Islet of Langerhans (tissue), 1 donor: ENCODE measurements at regions not wholly inside any gene's neighbourhood (a gene's known extent, or its start where the extent isn't known, plus 50 kb on each side); places are given as distances from the start of the nearest gene placed in this dataset.
"Not testable (repeated sequence)": the region's sequence is repeated elsewhere in the genome, so short reads cannot be mapped to it uniquely, and the experiment has no call there.

ENCODE experiments used
- FAIRE-seq: peaks from one replicate; lab custom pipeline; 2011; peaks lifted over from hg19 to GRCh38; lab: Jason Lieb, UNC

GRCh38 chr1:29697391-29697780 lies 461.1 kb downstream of the PTPRU start:
- no peak for FAIRE-seq

GRCh38 chr1:29696656-29697390 lies 460.5 kb downstream of the PTPRU start:
- no peak for FAIRE-seq

DNA sequence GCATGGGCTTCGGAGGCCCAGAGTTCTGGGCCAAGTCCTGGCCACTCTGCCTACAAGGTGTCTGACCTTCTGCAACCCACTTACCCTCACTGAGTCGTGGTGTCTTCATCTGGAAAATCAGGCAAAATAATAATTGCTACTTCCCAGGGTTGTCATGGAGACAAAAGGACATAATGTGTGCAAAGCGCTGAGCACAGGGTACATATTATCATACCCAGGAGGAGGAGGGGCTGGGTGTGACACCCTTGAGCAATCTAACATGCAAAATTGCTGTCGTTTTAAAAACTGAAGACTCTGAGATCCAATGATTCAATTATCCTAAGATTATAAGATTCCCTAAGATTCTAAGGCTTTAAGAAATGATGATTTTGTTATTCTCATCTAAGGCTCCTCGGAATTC lies 459.5 kb downstream of the PTPRU start:
- FAIRE-seq, result no peak

- no peak for FAIRE-seq
Observed at GRCh38 chr1:29695036-29695435, 458.7 kb downstream of the PTPRU start.

GRCh38 chr1:29691499-29691898 lies 455.2 kb downstream of the PTPRU start:
- no peak for FAIRE-seq

GRCh38 chr1:29690156-29690555 lies 453.8 kb downstream of the PTPRU start:
- FAIRE-seq, result no peak

- no peak for FAIRE-seq
Observed at GRCh38 chr1:29689372-29690030, 453.2 kb downstream of the PTPRU start.

- FAIRE-seq, result no peak
Observed at GRCh38 chr1:29688471-29689365, 452.4 kb downstream of the PTPRU start.

DNA sequence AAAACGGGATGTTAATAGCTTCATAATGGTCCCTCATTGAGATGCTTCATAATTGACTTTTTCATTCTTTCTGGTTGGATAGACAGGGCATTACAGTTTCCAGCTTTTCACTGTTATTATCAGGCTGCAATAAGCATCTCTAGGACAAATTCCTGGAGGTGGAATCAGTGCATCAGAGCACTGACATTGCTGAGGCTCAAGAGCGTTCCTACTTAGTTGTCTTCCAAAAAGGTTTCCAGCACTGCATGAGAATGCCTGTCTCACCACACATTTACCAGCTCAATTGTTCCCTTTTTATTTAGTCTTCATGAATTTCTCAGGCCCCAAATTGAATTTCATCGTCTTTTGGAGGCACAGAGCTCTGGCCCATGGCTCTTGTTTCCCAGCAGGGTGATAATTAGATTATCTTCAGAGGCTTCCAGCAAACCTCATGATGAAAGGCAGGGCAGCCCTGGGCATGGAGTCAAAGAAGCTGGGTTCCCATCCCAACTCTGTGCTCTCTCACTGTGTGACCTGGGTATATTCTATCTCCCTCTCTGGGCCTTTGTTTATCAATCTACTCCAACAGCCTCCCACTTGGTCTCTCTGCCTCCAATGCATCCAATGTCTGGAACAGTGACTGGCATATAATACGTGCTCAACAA lies 451.4 kb downstream of the PTPRU start:
- no peak for FAIRE-seq

GRCh38 chr1:29687166-29687565 lies 450.8 kb downstream of the PTPRU start:
- FAIRE-seq, result no peak

- no peak for FAIRE-seq
Observed at GRCh38 chr1:29686012-29686930, 449.9 kb downstream of the PTPRU start.

- FAIRE-seq, result no peak
Observed at GRCh38 chr1:29685387-29685786, 449.1 kb downstream of the PTPRU start.

DNA sequence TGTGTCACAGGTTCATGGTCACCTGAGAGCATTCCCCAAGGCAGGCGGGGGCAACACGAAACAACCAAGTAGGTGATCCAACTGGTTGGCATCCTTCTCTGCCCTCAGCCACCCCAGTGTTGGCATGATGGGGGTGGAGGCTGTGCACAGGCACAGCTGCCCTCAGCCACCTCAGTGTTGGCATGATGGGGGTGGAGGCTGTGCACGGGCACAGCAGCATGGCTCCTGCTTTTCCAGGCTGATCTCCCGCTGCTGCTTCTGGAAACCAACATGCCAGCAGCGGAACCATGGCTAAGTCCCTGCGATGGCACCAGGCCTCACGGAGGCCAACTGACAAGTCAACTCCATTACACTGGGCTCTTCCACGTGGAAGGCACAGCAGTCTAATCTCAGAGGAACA lies 447.8 kb downstream of the PTPRU start:
- no peak for FAIRE-seq

DNA sequence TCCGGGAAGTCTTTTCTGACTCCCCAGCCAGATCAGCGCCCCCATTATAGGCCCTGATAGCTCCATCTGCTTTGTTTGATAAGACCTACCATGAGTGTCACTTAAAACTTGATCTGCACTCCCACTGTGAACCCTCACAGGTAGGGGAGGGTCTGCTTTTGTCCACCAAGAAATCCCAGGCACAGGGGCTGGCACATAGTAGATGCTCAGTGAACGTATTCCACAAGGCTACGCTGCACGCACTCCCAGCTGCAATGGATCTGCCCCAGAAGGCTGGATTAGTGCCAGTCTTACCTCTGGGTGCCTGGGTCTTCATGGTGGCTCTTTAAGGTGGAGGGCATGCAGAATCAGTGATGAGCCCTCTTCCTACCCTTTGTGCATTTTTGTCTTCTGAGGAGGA lies 447.1 kb downstream of the PTPRU start:
- no peak for FAIRE-seq

GRCh38 chr1:29682919-29683295 lies 446.6 kb downstream of the PTPRU start:
- FAIRE-seq, result peak; percentile 68

DNA sequence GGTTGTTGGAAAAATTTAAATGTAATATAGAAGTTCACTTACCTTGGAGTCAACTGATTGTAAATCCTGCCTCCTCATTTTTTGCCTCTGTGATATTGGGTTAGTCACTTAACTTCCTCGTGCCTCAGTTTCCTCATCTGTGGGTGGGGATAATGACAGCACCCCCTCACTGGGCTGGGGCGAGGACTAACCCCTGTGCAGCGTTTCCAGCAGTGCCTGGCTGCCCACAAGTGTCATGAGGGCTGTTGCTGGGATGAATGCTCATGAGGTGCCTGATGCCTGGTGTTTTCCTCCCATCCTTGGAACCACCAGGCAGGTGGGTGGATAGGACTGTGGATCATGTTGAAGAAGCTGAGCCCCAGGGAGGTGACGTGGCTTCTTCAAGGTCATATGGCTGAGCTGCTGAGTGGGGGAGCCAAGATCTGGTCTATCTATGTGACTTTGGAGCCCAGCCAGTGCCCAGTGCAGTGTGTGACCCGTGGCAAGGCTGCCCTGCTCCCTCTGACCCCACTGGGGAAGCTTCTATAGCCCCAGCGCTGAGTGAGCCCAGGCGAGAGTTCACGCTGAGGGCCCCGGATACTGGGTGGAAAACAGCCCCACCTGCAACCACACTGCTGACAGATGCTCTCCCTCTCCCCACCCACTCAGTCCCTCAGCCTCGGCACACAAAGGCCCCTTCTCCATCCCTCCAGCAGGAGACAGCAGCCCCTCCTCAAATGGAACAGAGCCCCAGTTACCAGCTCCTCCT lies 446.0 kb downstream of the PTPRU start:
- FAIRE-seq, result no peak

DNA sequence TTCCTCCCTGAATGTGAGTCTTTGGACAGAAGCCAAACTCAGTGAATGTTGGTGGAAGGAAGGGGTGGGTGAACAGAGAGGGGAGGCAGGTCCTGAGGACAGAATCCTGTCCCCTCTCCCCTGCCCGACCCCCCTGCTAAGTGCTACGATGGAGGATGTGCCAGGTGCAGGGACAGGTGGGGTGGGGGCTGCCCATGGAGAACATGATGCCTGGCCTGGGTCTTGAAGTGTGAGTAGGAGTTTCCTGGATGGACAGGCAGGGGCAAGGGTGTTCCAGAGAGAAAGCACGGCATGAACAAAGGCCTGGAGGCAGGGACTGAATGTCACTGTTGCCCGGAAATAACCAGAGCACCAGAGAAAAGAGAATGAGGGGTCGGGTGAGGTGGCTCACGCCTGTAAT lies 445.1 kb downstream of the PTPRU start:
- FAIRE-seq, result not testable (repeated sequence)

- FAIRE-seq, result no peak
Observed at GRCh38 chr1:29679828-29680558, 443.7 kb downstream of the PTPRU start.

GRCh38 chr1:29679316-29679715 lies 443.0 kb downstream of the PTPRU start:
- FAIRE-seq, result no peak
